HepG2 (cell line): ENCODE measurements at regions not wholly inside any gene's neighbourhood (a gene's known extent, or its start where the extent isn't known, plus 50 kb on each side); places are given as distances from the start of the nearest gene placed in this dataset.

Experiments
- ATAC-seq: fragments of 200-7000 bp; cut with Tn5 transposase; 3 replicates; pipeline ENCODE4 v1.9.1; 2020; ENCODE audit warnings: mild to moderate bottlenecking, moderate library complexity
- BruUV-seq: library from RNA; stranded (reverse); fragments of 400-500 nt; replicated peaks from 2 replicates; lab custom pipeline; 2021; lab: Mats Ljungman, UMichigan
- CTCF ChIA-PET: fragments of 300-600 bp; formaldehyde crosslinking; extraction: SDS; loops from one replicate; lab custom pipeline; 2021; ENCODE audit warnings: low total read pairs, inconsistent platforms, low intra/inter-chr PET ratio; lab: Yijun Ruan, JAX
- POLR2A ChIA-PET: fragments of 350-600 bp; sonication (Branson Sonifier 250); formaldehyde crosslinking; loops from one replicate; lab custom pipeline; 2020; ENCODE audit warnings: antibody characterized with exemption, inconsistent platforms; lab: Yijun Ruan, JAX
- DNase-seq: peaks from one replicate; pipeline ENCODE4 v3.0.0-alpha.2; 2015; ENCODE audit warnings: low spot score
- FAIRE-seq: peaks from 3 replicates; lab custom pipeline; 2011; peaks lifted over from hg19 to GRCh38; lab: Jason Lieb, UNC
- H2AFZ ChIP-seq: one replicate; pipeline ENCODE4 v1.6.1; 2011; ENCODE audit warnings: low read length, inconsistent platforms
- H3K27ac ChIP-seq: fragments of 300-600 bp; 3 replicates; pipeline ENCODE4 v1.8.0; 2011; ENCODE audit warnings: mixed run types, mild to moderate bottlenecking, mixed read lengths, low read length, inconsistent platforms; ENCODE audit not compliant: insufficient read depth; ENCODE audit errors: extremely low read length
- H3K27me3 ChIP-seq, 2 experiments: fragments of 200-600 bp in 1 of 2; 2 replicates in 1 of 2; 3 replicates in 1 of 2; pipeline versions ENCODE4 v1.6.0 to v1.8.0; 2011; ENCODE audit warnings: low read length in 2 of 2, mild to moderate bottlenecking in 2 of 2, moderate library complexity in 2 of 2, inconsistent platforms in 1 of 2; ENCODE audit not compliant: insufficient read depth in 2 of 2, control insufficient read depth in 1 of 2
- H3K36me3 ChIP-seq, 2 experiments: fragments of 200-600 bp in 1 of 2; replicated peaks in 1 of 2; 2 replicates in 1 of 2; 3 replicates in 1 of 2; pipeline versions ENCODE4 v1.5.1 to v1.8.0; 2011; ENCODE audit warnings: low read length in 2 of 2, inconsistent platforms in 1 of 2; ENCODE audit not compliant: insufficient read depth in 2 of 2, control insufficient read depth in 1 of 2
- H3K4me1 ChIP-seq: 2 replicates; pipeline ENCODE4 v1.5.1; 2012; ENCODE audit warnings: low read length, inconsistent platforms; ENCODE audit not compliant: insufficient read depth
- H3K4me2 ChIP-seq: 2 replicates; pipeline ENCODE4 v1.6.0; 2011; ENCODE audit warnings: low read depth, low read length, inconsistent platforms
- H3K4me3 ChIP-seq, 3 experiments: fragments of 200-600 bp in 1 of 3; sonication (generic), shearing (Covaris generic) in 1 of 3; replicated peaks in 1 of 3; 2 replicates each; pipeline ENCODE4 v1.5.1; 2011 to 2016; ENCODE audit warnings: low read length in 3 of 3, inconsistent platforms in 2 of 3, low read depth in 2 of 3, mild to moderate bottlenecking in 2 of 3, control low read depth in 1 of 3, mixed read lengths in 1 of 3; ENCODE audit not compliant: insufficient read depth in 1 of 3
- H3K79me2 ChIP-seq: one replicate; pipeline ENCODE4 v1.6.1; 2011; ENCODE audit warnings: low read length, inconsistent platforms; ENCODE audit not compliant: insufficient read depth
- H3K9ac ChIP-seq: 2 replicates; pipeline ENCODE4 v1.6.0; 2011; ENCODE audit warnings: mild to moderate bottlenecking, low read depth, low read length, inconsistent platforms; ENCODE audit not compliant: insufficient read depth
- H3K9me3 ChIP-seq: 2 replicates; pipeline ENCODE4 v1.5.1; 2012; ENCODE audit warnings: mild to moderate bottlenecking, low read length
- H4K20me1 ChIP-seq: 2 replicates; pipeline ENCODE4 v1.6.0; 2011; ENCODE audit warnings: inconsistent platforms, mild to moderate bottlenecking, low read length, moderate library complexity; ENCODE audit not compliant: insufficient read depth
- CBX2 ChIP-seq, 2 experiments: fragments of 200-600 bp in 1 of 2; sonication (generic); formaldehyde crosslinking in 1 of 2; IDR thresholded peaks; 2 replicates each; pipeline versions ENCODE4 v1.7.0 to v1.8.1; 2018 to 2022; ENCODE audit warnings: low read depth in 2 of 2, low read length in 1 of 2, mild to moderate bottlenecking in 1 of 2, missing genetic modification reagents in 1 of 2
- EHMT2 ChIP-seq: fragments of 200-600 bp; sonication (generic); IDR thresholded peaks from 2 replicates; pipeline ENCODE4 v1.7.0; 2017; ENCODE audit warnings: antibody characterized with exemption, low read depth, low read length, borderline replicate concordance
- GATAD2A ChIP-seq: IDR thresholded peaks from 2 replicates; pipeline ENCODE4 v1.6.1; 2016
- GTF2F1 ChIP-seq: fragments of 150-350 bp; IDR thresholded peaks from 2 replicates; pipeline ENCODE4 v1.6.1; 2014; ENCODE audit warnings: low read length
- HOXD1 ChIP-seq: sonication (generic); formaldehyde crosslinking; IDR thresholded peaks from 2 replicates; pipeline ENCODE4 v1.5.0; 2020; ENCODE audit warnings: missing genetic modification reagents
- PHB2 ChIP-seq: fragments of 450-650 bp; IDR thresholded peaks from 2 replicates; pipeline ENCODE4 v1.6.1; 2018; ENCODE audit not compliant: partially characterized antibody
- SIN3A ChIP-seq: IDR thresholded peaks from 2 replicates; pipeline ENCODE4 v1.6.1; 2011; ENCODE audit warnings: low read depth, mild to moderate bottlenecking, control low read depth, low read length, borderline replicate concordance
- SIX4 ChIP-seq: sonication (generic); formaldehyde crosslinking; IDR thresholded peaks from 2 replicates; pipeline ENCODE4 v1.4.0; 2020; ENCODE audit warnings: missing genetic modification reagents
- ZNF549 ChIP-seq: sonication (generic); formaldehyde crosslinking; IDR thresholded peaks from 2 replicates; pipeline ENCODE4 v1.5.0; 2020; ENCODE audit warnings: missing genetic modification reagents
- ZNF776 ChIP-seq: sonication (generic); formaldehyde crosslinking; IDR thresholded peaks from 2 replicates; pipeline ENCODE4 v1.4.0; 2020; ENCODE audit warnings: mild to moderate bottlenecking, missing genetic modification reagents
- ZNF850 ChIP-seq: sonication (generic); formaldehyde crosslinking; conservative IDR thresholded peaks from 2 replicates; pipeline ENCODE4 v1.9.0; 2021; ENCODE audit warnings: mild to moderate bottlenecking, missing genetic modification reagents
- WGBS: methylation state at CpG from one replicate; pipeline ENCODE4 v1.1.6; 2017; ENCODE audit warnings: low lambda C conversion rate; 5-methylcytosine and 5-hydroxymethylcytosine counted together
- in situ Hi-C: cut with HindIII; loops from 2 replicates; pipeline ENCODE4 v1.10.0; 2017; ENCODE audit warnings: low pct_unique_long_range_greater_than_20kb; ENCODE audit not compliant: extremely low pct_ligation_motif_present
- intact Hi-C: fragments of 100-400 bp; cut with micrococcal nuclease; formaldehyde crosslinking; loops from one replicate; pipeline ENCODE4 v1.10.0; 2022; ENCODE audit not compliant: unreplicated experiment
- TF ChIP-seq, protein P1 (sequence below): sonication (generic); formaldehyde crosslinking; IDR thresholded peaks from 2 replicates; pipeline ENCODE4 v1.4.0; 2020; ENCODE audit warnings: mild to moderate bottlenecking, missing genetic modification reagents, borderline replicate concordance
- TF ChIP-seq, protein P2 (sequence below): IDR thresholded peaks from 2 replicates; pipeline ENCODE4 v1.6.1; 2018; ENCODE audit warnings: missing genetic modification reagents, mild to moderate bottlenecking, missing compliant biosample characterization
- TF ChIP-seq, protein P3 (sequence below): sonication (generic); formaldehyde crosslinking; IDR thresholded peaks from 2 replicates; pipeline ENCODE4 v1.4.0; 2020; ENCODE audit warnings: mild to moderate bottlenecking, missing genetic modification reagents
- TF ChIP-seq, protein P4 (sequence below): sonication (generic); formaldehyde crosslinking; IDR thresholded peaks from 2 replicates; pipeline ENCODE4 v1.8.1; 2023; ENCODE audit warnings: mild to moderate bottlenecking, missing genetic modification reagents
- TF ChIP-seq, protein P5 (sequence below): IDR thresholded peaks from 2 replicates; pipeline ENCODE4 v1.6.1; 2016
- TF ChIP-seq, protein P6 (sequence below): sonication (generic); formaldehyde crosslinking; IDR thresholded peaks from 2 replicates; pipeline ENCODE4 v1.5.1; 2020; ENCODE audit warnings: missing genetic modification reagents, mild to moderate bottlenecking, borderline replicate concordance

DNA sequence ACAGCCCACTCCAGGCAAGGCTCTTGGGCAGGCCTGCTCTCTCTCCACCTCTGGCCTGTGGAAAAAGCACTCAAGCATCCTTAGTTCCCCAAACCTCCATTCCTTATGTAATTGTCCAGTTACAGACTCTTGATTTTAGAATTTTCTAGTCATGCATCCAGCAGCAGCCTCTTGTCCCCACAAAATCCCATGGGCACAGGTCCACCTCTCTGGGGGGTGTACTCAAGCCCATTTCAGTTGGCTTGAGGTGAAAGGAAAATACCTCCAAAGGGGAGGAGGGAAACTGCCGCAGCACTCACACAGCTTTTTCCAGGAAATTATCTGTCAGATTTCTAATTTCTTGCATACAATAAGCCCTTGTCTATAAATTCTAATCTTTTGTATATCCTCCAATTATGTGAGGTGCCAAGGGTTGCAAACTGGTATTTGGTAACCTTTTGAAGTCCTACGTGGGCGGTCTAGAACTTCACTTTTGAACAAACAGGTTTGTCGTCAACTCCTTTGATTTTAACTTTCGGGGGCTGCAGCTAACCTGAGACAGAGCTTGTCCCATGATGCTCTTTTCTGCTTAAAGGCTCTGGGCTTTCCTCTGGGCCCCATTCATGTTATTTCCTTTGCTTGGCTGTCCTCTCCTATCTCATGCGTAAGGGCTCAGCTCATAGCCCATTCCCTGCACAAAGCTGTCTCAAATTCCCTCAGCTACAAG is 104.7 kb upstream of the CEP85L start (continued):
- TF ChIP-seq, protein P1, sequence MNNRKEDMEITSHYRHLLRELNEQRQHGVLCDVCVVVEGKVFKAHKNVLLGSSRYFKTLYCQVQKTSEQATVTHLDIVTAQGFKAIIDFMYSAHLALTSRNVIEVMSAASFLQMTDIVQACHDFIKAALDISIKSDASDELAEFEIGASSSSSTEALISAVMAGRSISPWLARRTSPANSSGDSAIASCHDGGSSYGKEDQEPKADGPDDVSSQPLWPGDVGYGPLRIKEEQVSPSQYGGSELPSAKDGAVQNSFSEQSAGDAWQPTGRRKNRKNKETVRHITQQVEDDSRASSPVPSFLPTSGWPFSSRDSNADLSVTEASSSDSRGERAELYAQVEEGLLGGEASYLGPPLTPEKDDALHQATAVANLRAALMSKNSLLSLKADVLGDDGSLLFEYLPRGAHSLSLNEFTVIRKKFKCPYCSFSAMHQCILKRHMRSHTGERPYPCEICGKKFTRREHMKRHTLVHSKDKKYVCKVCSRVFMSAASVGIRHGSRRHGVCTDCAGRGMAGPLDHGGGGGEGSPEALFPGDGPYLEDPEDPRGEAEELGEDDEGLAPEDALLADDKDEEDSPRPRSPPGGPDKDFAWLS = no peak

DNA sequence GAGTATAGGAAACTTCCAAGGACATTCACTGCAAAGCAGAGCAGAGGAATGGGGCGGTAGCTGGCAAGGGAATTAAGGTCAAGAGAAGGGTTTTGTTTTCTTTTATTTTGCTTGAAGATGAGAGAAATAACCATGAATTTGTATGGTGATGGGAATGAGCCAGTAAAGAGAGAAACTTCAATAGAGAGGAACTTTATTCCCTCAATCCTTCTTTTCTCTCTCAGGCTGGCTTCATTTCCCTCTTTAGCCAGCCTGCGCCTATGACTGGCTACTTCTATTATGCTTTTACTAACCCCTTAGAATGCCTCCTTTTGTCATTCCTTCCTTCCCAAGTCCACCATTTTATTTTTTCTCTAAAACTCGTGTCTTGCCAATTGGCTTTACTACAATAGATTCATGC is 101.4 kb upstream of the CEP85L start:
- H3K9me3 ChIP-seq = no peaks in the 10 kb centered on the region
- ATAC-seq = no peak
- 48% methylated on average over 3 of the region's 3 CpGs for WGBS
- H3K36me3 ChIP-seq = no peaks in the 10 kb centered on the region
- no peaks in the 10 kb centered on the region for H3K79me2 ChIP-seq
- H3K27me3 ChIP-seq = peaks cover 1 to 6% of the 10 kb centered on the region in 2 experiments; a peak in 2 of 5 replicates
- no peak overlapping the region for H3K27ac ChIP-seq
- POLR2A ChIA-PET = no interaction called here
- CTCF ChIA-PET = no interaction called here
- no peak for FAIRE-seq
- in situ Hi-C loops (no loop called here), intact Hi-C loops (no loop called here)
- no peak overlapping the region for H3K9ac ChIP-seq
- H3K4me2 ChIP-seq = no peak overlapping the region
- no TSS peak for BruUV-seq
- no peak overlapping the region for H3K4me3 ChIP-seq
- no peak overlapping the region for H2AFZ ChIP-seq
- DNase-seq = no peak
- no peaks in the 10 kb centered on the region for H4K20me1 ChIP-seq
- no peaks in the 10 kb centered on the region; the same call in 1 of the 2 replicates for H3K4me1 ChIP-seq
- TF ChIP-seq, protein P2, sequence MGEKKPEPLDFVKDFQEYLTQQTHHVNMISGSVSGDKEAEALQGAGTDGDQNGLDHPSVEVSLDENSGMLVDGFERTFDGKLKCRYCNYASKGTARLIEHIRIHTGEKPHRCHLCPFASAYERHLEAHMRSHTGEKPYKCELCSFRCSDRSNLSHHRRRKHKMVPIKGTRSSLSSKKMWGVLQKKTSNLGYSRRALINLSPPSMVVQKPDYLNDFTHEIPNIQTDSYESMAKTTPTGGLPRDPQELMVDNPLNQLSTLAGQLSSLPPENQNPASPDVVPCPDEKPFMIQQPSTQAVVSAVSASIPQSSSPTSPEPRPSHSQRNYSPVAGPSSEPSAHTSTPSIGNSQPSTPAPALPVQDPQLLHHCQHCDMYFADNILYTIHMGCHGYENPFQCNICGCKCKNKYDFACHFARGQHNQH = no peak
- no peak for TF ChIP-seq SIX4 (CRISPR knock-in tag)
- TF ChIP-seq GATAD2A (CRISPR knock-in tag) = no peak
- no peak for TF ChIP-seq ZNF850 (CRISPR knock-in tag)
- no peak for TF ChIP-seq HOXD1 (CRISPR knock-in tag)
- TF ChIP-seq PHB2 = no peak
- TF ChIP-seq SIN3A = no peak
- no peak for TF ChIP-seq ZNF549 (CRISPR knock-in tag)
- TF ChIP-seq ZNF776 (CRISPR knock-in tag) = no peak
- TF ChIP-seq EHMT2 = no peak
- no peak for TF ChIP-seq CBX2 (IDR thresholded peaks at IDR 0.05; ENCODE audit: low read depth, low read length)
- no peak for TF ChIP-seq CBX2 (CRISPR knock-in tag; IDR thresholded peaks at IDR 0.05; ENCODE audit: low read depth)
- TF ChIP-seq, protein P3, sequence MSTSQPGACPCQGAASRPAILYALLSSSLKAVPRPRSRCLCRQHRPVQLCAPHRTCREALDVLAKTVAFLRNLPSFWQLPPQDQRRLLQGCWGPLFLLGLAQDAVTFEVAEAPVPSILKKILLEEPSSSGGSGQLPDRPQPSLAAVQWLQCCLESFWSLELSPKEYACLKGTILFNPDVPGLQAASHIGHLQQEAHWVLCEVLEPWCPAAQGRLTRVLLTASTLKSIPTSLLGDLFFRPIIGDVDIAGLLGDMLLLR (CRISPR knock-in tag) = no peak
- TF ChIP-seq, protein P4, sequence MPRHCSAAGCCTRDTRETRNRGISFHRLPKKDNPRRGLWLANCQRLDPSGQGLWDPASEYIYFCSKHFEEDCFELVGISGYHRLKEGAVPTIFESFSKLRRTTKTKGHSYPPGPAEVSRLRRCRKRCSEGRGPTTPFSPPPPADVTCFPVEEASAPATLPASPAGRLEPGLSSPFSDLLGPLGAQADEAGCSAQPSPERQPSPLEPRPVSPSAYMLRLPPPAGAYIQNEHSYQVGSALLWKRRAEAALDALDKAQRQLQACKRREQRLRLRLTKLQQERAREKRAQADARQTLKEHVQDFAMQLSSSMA = no peak
- TF ChIP-seq, protein P5, sequence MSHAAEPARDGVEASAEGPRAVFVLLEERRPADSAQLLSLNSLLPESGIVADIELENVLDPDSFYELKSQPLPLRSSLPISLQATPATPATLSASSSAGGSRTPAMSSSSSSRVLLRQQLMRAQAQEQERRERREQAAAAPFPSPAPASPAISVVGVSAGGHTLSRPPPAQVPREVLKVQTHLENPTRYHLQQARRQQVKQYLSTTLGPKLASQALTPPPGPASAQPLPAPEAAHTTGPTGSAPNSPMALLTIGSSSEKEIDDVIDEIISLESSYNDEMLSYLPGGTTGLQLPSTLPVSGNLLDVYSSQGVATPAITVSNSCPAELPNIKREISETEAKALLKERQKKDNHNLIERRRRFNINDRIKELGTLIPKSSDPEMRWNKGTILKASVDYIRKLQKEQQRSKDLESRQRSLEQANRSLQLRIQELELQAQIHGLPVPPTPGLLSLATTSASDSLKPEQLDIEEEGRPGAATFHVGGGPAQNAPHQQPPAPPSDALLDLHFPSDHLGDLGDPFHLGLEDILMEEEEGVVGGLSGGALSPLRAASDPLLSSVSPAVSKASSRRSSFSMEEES = no peak
- no peak for TF ChIP-seq GTF2F1
- TF ChIP-seq, protein P6, sequence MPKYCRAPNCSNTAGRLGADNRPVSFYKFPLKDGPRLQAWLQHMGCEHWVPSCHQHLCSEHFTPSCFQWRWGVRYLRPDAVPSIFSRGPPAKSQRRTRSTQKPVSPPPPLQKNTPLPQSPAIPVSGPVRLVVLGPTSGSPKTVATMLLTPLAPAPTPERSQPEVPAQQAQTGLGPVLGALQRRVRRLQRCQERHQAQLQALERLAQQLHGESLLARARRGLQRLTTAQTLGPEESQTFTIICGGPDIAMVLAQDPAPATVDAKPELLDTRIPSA = no peak
